ENCODE measurements at regions not wholly inside any gene's neighbourhood (a gene's known extent, or its start where the extent isn't known, plus 50 kb on each side); places are given as distances from the start of the nearest gene placed in this dataset.

- TF ChIP-seq CTCF (conservative IDR thresholded peaks at IDR 0.05; ENCODE audit: low read length) (no peak), EZH2phosphoT487 (IDR thresholded peaks at IDR 0.05; ENCODE audit: borderline replicate concordance, low read depth, low read length) (no peak)
Observed at GRCh38 chr11:39975091-39975490, 1484.4 kb downstream of the LRRC4C start.
